ENCODE measurements at regions not wholly inside any gene's neighbourhood (a gene's known extent, or its start where the extent isn't known, plus 50 kb on each side); places are given as distances from the start of the nearest gene placed in this dataset.
"Not testable (repeated sequence)": the region's sequence is repeated elsewhere in the genome, so short reads cannot be mapped to it uniquely, and the experiment has no call there.

- no peaks in the 10 kb centered on the region for H3K9me3 Mint-ChIP-seq
- H3K4me1 Mint-ChIP-seq (ENCODE audit: low read depth) = no peaks in the 10 kb centered on the region
- H3K36me3 Mint-ChIP-seq (ENCODE audit: low read depth) = no peaks in the 10 kb centered on the region
- no peak overlapping the region for H3K4me3 Mint-ChIP-seq
- H3K27ac Mint-ChIP-seq = no peak overlapping the region
- H3K27me3 Mint-ChIP-seq (ENCODE audit: low read depth) = no peaks in the 10 kb centered on the region
These were observed 55.7 kb upstream of the FAT3 start for GRCh38 chr11:92168936-92169335.

- no peak overlapping the region for H3K4me3 Mint-ChIP-seq
- H3K36me3 Mint-ChIP-seq (ENCODE audit: low read depth) = no peaks in the 10 kb centered on the region
- no peaks in the 10 kb centered on the region for H3K9me3 Mint-ChIP-seq
- H3K27ac Mint-ChIP-seq = no peak overlapping the region
- H3K4me1 Mint-ChIP-seq (ENCODE audit: low read depth) = no peaks in the 10 kb centered on the region
- no peaks in the 10 kb centered on the region for H3K27me3 Mint-ChIP-seq (ENCODE audit: low read depth)
These were observed 57.0 kb upstream of the FAT3 start for GRCh38 chr11:92167571-92167970.

- Mint-ChIP-seq H3K4me1 (ENCODE audit: low read depth) (no peaks in the 10 kb centered on the region), H3K27me3 (ENCODE audit: low read depth) (no peaks in the 10 kb centered on the region), H3K36me3 (ENCODE audit: low read depth) (no peaks in the 10 kb centered on the region), H3K27ac (no peak overlapping the region), H3K9me3 (no peaks in the 10 kb centered on the region), H3K4me3 (no peak overlapping the region)
These were observed 58.3 kb upstream of the FAT3 start for GRCh38 chr11:92166335-92166734.

- Mint-ChIP-seq H3K4me1 (ENCODE audit: low read depth) (no peaks in the 10 kb centered on the region), H3K4me3 (no peak overlapping the region), H3K27ac (no peak overlapping the region), H3K36me3 (ENCODE audit: low read depth) (no peaks in the 10 kb centered on the region), H3K9me3 (no peaks in the 10 kb centered on the region), H3K27me3 (ENCODE audit: low read depth) (no peaks in the 10 kb centered on the region)
These were observed 60.7 kb upstream of the FAT3 start for GRCh38 chr11:92163879-92164278.

- no peaks in the 10 kb centered on the region for H3K4me1 Mint-ChIP-seq (ENCODE audit: low read depth)
- H3K27ac Mint-ChIP-seq = no peak overlapping the region
- no peaks in the 10 kb centered on the region for H3K36me3 Mint-ChIP-seq (ENCODE audit: low read depth)
- no peaks in the 10 kb centered on the region for H3K27me3 Mint-ChIP-seq (ENCODE audit: low read depth)
- H3K4me3 Mint-ChIP-seq = no peak overlapping the region
- no peaks in the 10 kb centered on the region for H3K9me3 Mint-ChIP-seq
These were observed 61.8 kb upstream of the FAT3 start for GRCh38 chr11:92162776-92163175.

- Mint-ChIP-seq H3K36me3 (ENCODE audit: low read depth) (no peaks in the 10 kb centered on the region), H3K4me3 (no peak overlapping the region), H3K9me3 (no peaks in the 10 kb centered on the region), H3K27ac (no peak overlapping the region), H3K4me1 (ENCODE audit: low read depth) (no peaks in the 10 kb centered on the region), H3K27me3 (ENCODE audit: low read depth) (no peaks in the 10 kb centered on the region)
These were observed 64.7 kb upstream of the FAT3 start for GRCh38 chr11:92159931-92160330.

GRCh38 chr11:92157390-92157789 is 67.2 kb upstream of the FAT3 start:
- not testable (repeated sequence) for H3K27ac Mint-ChIP-seq; H3K4me3 Mint-ChIP-seq; H3K27me3 Mint-ChIP-seq (ENCODE audit: low read depth); H3K36me3 Mint-ChIP-seq (ENCODE audit: low read depth); H3K9me3 Mint-ChIP-seq; H3K4me1 Mint-ChIP-seq (ENCODE audit: low read depth)

GRCh38 chr11:92154611-92155010 is 70.0 kb upstream of the FAT3 start:
- no peaks in the 10 kb centered on the region for H3K4me1 Mint-ChIP-seq (ENCODE audit: low read depth)
- peaks cover 4% of the 10 kb centered on the region for H3K9me3 Mint-ChIP-seq
- H3K4me3 Mint-ChIP-seq = no peak overlapping the region
- no peak overlapping the region for H3K27ac Mint-ChIP-seq
- no peaks in the 10 kb centered on the region for H3K27me3 Mint-ChIP-seq (ENCODE audit: low read depth)
- H3K36me3 Mint-ChIP-seq (ENCODE audit: low read depth) = no peaks in the 10 kb centered on the region

GRCh38 chr11:92154110-92154509 is 70.5 kb upstream of the FAT3 start:
- Mint-ChIP-seq H3K9me3 (peaks cover 4% of the 10 kb centered on the region), H3K27me3 (ENCODE audit: low read depth) (no peaks in the 10 kb centered on the region), H3K27ac (no peak overlapping the region), H3K4me3 (no peak overlapping the region), H3K4me1 (ENCODE audit: low read depth) (no peaks in the 10 kb centered on the region), H3K36me3 (ENCODE audit: low read depth) (no peaks in the 10 kb centered on the region)

- Mint-ChIP-seq H3K36me3 (ENCODE audit: low read depth) (no peaks in the 10 kb centered on the region), H3K27ac (no peak overlapping the region), H3K27me3 (ENCODE audit: low read depth) (no peaks in the 10 kb centered on the region), H3K4me3 (no peak overlapping the region), H3K9me3 (peaks cover 4% of the 10 kb centered on the region), H3K4me1 (ENCODE audit: low read depth) (no peaks in the 10 kb centered on the region)
These were observed 71.1 kb upstream of the FAT3 start for GRCh38 chr11:92153542-92153941.

- Mint-ChIP-seq H3K36me3 (ENCODE audit: low read depth) (no peaks in the 10 kb centered on the region), H3K9me3 (peaks cover 4% of the 10 kb centered on the region), H3K27ac (no peak overlapping the region), H3K4me3 (no peak overlapping the region), H3K27me3 (ENCODE audit: low read depth) (no peaks in the 10 kb centered on the region), H3K4me1 (ENCODE audit: low read depth) (no peaks in the 10 kb centered on the region)
These were observed 72.4 kb upstream of the FAT3 start for GRCh38 chr11:92152245-92152644.

- no peaks in the 10 kb centered on the region for H3K36me3 Mint-ChIP-seq (ENCODE audit: low read depth)
- no peak overlapping the region for H3K4me3 Mint-ChIP-seq
- H3K27me3 Mint-ChIP-seq (ENCODE audit: low read depth) = no peaks in the 10 kb centered on the region
- no peaks in the 10 kb centered on the region for H3K4me1 Mint-ChIP-seq (ENCODE audit: low read depth)
- H3K9me3 Mint-ChIP-seq = peaks cover 4% of the 10 kb centered on the region
- no peak overlapping the region for H3K27ac Mint-ChIP-seq
These were observed 74.6 kb upstream of the FAT3 start for GRCh38 chr11:92149996-92150395.

- Mint-ChIP-seq H3K9me3 (no peaks in the 10 kb centered on the region), H3K27me3 (ENCODE audit: low read depth) (no peaks in the 10 kb centered on the region), H3K27ac (no peak overlapping the region), H3K4me1 (ENCODE audit: low read depth) (no peaks in the 10 kb centered on the region), H3K36me3 (ENCODE audit: low read depth) (no peaks in the 10 kb centered on the region), H3K4me3 (no peak overlapping the region)
These were observed 82.9 kb upstream of the FAT3 start for GRCh38 chr11:92141725-92142124.

- H3K4me1 Mint-ChIP-seq (ENCODE audit: low read depth) = no peaks in the 10 kb centered on the region
- no peak overlapping the region for H3K4me3 Mint-ChIP-seq
- H3K9me3 Mint-ChIP-seq = no peaks in the 10 kb centered on the region
- H3K27me3 Mint-ChIP-seq (ENCODE audit: low read depth) = no peaks in the 10 kb centered on the region
- H3K27ac Mint-ChIP-seq = no peak overlapping the region
- no peaks in the 10 kb centered on the region for H3K36me3 Mint-ChIP-seq (ENCODE audit: low read depth)
These were observed 83.5 kb upstream of the FAT3 start for GRCh38 chr11:92141159-92141558.

- H3K9me3 Mint-ChIP-seq = peaks cover 3% of the 10 kb centered on the region
- H3K27ac Mint-ChIP-seq = no peak overlapping the region
- H3K4me1 Mint-ChIP-seq (ENCODE audit: low read depth) = no peaks in the 10 kb centered on the region
- H3K36me3 Mint-ChIP-seq (ENCODE audit: low read depth) = no peaks in the 10 kb centered on the region
- no peak overlapping the region for H3K4me3 Mint-ChIP-seq
- H3K27me3 Mint-ChIP-seq (ENCODE audit: low read depth) = no peaks in the 10 kb centered on the region
These were observed 84.6 kb upstream of the FAT3 start for GRCh38 chr11:92140021-92140420.

GRCh38 chr11:92138296-92138695 is 86.3 kb upstream of the FAT3 start:
- Mint-ChIP-seq H3K4me3 (no peak overlapping the region), H3K27ac (no peak overlapping the region), H3K36me3 (ENCODE audit: low read depth) (no peaks in the 10 kb centered on the region), H3K4me1 (ENCODE audit: low read depth) (no peaks in the 10 kb centered on the region), H3K27me3 (ENCODE audit: low read depth) (no peaks in the 10 kb centered on the region), H3K9me3 (peaks cover 6% of the 10 kb centered on the region)

All from T-helper 1 cell treated with Interleukin-12 subunit alpha and Interleukin-12 subunit beta and Interleukin-4 antibody, amounts not matched to agents 30 μg/mL and 1 μg/mL, for 36 hours (primary cell).